HG03108 (cell line): ENCODE measurements at regions not wholly inside any gene's neighbourhood (a gene's known extent, or its start where the extent isn't known, plus 50 kb on each side); places are given as distances from the start of the nearest gene placed in this dataset.
"Not testable (repeated sequence)": the region's sequence is repeated elsewhere in the genome, so short reads cannot be mapped to it uniquely, and the experiment has no call there.

Source experiments
- ATAC-seq: cut with Tn5 transposase; IDR thresholded peaks from one replicate; pipeline ENCODE4 v1.9.1; 2021; ENCODE audit warnings: moderate library complexity; ENCODE audit not compliant: unreplicated experiment

GRCh38 chr5:100693481-100693880, 158.3 kb downstream of the FAM174A start:
- ATAC-seq, result no peak

- ATAC-seq, result no peak
These were observed 158.9 kb downstream of the FAM174A start for GRCh38 chr5:100694100-100694499.

- ATAC-seq, result no peak
These were observed 162.8 kb downstream of the FAM174A start for GRCh38 chr5:100697970-100698369.

GRCh38 chr5:100706776-100707175, 171.6 kb downstream of the FAM174A start:
- ATAC-seq, result no peak

GRCh38 chr5:100708645-100709171, 173.5 kb downstream of the FAM174A start:
- ATAC-seq, result no peak

- ATAC-seq, result no peak
These were observed 174.6 kb downstream of the FAM174A start for GRCh38 chr5:100709771-100710170.

- ATAC-seq, result not testable (repeated sequence)
These were observed 179.6 kb downstream of the FAM174A start for GRCh38 chr5:100714780-100715179.

- ATAC-seq, result no peak
These were observed 180.4 kb downstream of the ST8SIA4 start for GRCh38 chr5:100722657-100723056.

GRCh38 chr5:100723229-100723628, 179.9 kb downstream of the ST8SIA4 start:
- no peak for ATAC-seq

- no peak for ATAC-seq
These were observed 177.0 kb downstream of the ST8SIA4 start for GRCh38 chr5:100726116-100726515.

GRCh38 chr5:100731768-100732167, 171.3 kb downstream of the ST8SIA4 start:
- ATAC-seq, result peak; percentile 96

GRCh38 chr5:100746730-100747129, 156.4 kb downstream of the ST8SIA4 start:
- ATAC-seq, result peak; percentile 82

GRCh38 chr5:100749771-100750284, 153.3 kb downstream of the ST8SIA4 start:
- ATAC-seq, result no peak

GRCh38 chr5:100755435-100755834, 147.6 kb downstream of the ST8SIA4 start:
- no peak for ATAC-seq
